HG02571 (cell line): ENCODE measurements at regions not wholly inside any gene's neighbourhood (a gene's known extent, or its start where the extent isn't known, plus 50 kb on each side); places are given as distances from the start of the nearest gene placed in this dataset.
"Not testable (repeated sequence)": the region's sequence is repeated elsewhere in the genome, so short reads cannot be mapped to it uniquely, and the experiment has no call there.

ENCODE experiments used
- ATAC-seq: cut with Tn5 transposase; IDR thresholded peaks from one replicate; pipeline ENCODE4 v1.9.1; 2021; ENCODE audit warnings: mild to moderate bottlenecking, moderate library complexity; ENCODE audit not compliant: unreplicated experiment

DNA sequence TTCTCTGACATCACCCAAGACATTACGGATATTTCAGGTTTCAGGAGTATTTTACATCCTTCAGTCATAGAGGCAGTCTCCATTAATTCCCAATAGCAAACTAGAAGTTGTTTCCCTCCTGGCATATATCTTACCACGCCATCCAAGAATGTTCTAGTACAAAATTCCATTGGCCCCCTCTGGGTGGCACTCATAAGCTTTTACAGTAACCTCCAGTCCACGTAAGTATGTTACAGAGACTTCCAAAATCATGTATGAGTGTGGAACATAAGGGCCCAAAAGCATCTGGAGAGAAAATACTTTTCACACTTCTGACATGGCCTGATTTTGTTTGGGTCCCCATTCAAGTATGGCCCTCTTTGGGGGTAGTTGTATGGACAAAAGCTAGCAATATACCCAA is 58.1 kb upstream of the DHRS4 start:
- ATAC-seq = no peak

DNA sequence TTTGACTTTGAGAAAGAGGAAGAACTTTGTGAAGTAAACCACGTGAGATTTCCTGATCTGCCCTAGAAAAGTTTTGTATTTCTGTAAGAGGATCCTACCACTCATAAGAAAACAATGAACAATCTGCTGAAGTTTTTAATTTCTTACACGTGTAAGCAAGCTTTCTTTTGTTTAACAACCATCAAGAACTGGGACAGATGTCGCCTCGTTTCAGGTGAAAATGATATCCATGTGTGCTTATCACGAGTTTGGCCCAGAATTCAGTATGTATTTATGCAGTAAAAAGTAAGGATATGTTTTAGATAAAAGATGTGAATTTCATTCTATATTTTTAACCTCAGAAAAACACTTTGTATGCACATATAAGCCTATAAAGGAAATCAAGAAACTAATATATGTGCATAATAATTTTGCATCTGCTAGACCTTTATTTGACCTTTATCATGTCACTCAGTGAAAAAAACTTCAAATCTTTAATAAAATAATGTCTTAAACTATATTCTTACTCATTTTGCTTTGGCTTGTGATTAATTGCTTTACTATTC is 56.9 kb upstream of the DHRS4 start:
- no peak for ATAC-seq

DNA sequence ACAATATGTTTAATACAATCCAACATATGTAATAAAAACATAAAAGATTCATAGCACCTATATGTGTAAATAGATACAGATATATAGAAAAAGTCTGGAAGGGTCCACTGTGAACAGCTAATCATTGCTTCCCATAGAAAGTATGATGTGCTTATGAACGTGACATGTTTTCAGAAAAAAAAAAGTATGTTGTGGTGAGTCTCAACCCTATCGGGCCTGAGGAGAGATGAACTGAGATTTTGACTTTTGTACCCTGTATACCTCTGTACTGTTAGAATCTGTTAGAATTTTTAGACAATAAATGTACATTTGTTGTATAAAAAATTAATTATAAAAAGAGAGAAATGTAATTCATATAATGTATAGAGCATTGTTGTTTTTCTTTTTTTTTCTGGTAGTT is 56.3 kb upstream of the DHRS4 start:
- ATAC-seq = not testable (repeated sequence)

DNA sequence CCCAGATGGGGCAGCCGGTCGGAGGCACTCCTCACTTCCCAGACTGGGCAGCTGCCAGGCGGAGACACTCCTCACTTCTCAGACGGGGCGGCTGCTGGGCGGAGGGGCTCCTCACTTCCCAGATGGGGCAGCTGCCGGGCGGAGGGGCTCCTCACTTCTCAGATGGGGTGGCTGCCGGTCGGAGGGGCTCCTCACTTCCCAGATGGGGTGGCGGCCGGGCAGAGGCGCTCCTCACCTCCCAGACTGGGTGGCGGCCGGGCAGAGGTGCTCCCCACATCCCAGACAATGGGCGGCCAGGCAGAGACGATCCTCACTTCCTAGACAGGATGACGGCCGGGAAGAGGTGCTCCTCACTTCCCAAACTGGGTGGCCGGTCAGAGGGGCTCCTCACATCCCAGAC is 55.2 kb upstream of the DHRS4 start:
- ATAC-seq = not testable (repeated sequence)

DNA sequence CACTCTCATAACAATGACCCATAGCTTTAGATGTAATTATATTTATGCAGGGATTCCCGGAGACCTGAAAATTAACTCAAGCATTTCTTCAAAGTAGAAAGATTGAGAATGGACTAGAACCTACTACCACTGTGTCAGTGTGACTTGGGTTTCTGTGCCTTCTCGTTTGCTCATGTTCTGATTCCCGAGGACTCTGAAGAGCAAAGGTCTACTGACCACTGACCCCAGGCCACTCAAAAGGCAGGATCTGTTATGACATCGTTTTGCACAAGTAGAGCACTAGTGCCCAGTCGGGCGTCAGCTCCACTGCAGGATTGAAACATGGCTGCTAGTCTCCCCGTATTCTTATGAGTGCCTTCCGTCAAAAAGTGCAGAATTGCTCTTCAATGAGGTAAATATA is 53.8 kb upstream of the DHRS4 start:
- ATAC-seq = no peak

DNA sequence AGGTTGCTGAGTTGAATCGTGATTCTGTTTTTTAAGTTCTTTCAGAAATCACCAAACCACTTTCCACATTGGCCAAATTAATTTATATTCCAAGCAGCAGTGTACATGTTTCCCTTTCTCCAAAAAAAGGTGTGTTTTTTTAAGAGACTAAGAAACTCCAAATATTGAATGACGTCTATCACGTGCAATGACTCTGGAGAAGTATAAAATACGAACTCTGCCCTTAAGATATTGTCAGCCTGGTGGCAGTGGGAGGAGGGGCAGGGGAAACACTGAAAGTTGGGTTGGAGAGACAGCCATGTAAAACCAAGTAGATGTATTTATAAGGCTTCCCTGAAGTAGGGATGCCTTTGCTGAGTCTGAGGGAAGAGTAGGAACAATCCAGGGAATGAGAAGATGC is 50.1 kb upstream of the DHRS4 start:
- no peak for ATAC-seq
